ENCODE measurements at regions not wholly inside any gene's neighbourhood (a gene's known extent, or its start where the extent isn't known, plus 50 kb on each side); places are given as distances from the start of the nearest gene placed in this dataset.

GRCh38 chr5:5649641-5650040 lies 227.2 kb downstream of the ICE1 start:
- H3K4me3 ChIP-seq (ENCODE audit: low read depth, low read length), result no peak overlapping the region
- TF ChIP-seq CTCF (IDR thresholded peaks at IDR 0.05; ENCODE audit: control insufficient read depth, extremely low read depth, insufficient read depth), result no peak
- DNase-seq (ENCODE audit: low read depth), result no peak

DNA sequence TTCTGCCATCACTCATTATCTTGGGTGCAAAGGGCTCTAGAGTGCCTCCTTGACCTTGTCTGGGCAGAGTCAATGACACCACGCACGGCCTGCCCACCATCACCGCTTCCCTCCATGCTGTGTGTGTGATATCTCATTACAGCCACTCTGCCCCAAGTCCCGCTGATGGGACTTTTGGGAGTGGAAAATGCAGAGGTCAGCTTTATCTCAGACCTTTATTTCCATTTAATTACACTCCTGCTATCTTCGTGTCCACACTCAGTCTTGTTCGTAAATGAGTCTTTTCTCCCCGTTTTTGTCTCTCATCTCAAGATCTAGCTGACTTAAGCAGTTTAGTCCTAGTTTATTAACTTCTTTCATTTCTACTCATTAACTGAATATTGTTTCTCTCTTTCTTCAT lies 226.2 kb downstream of the ICE1 start:
- no peak for DNase-seq (ENCODE audit: low read depth)
- H3K4me3 ChIP-seq (ENCODE audit: low read depth, low read length), result no peak overlapping the region
- no peak for TF ChIP-seq CTCF (IDR thresholded peaks at IDR 0.05; ENCODE audit: control insufficient read depth, extremely low read depth, insufficient read depth)

GRCh38 chr5:5645891-5646290 lies 223.4 kb downstream of the ICE1 start:
- no peak overlapping the region for H3K4me3 ChIP-seq (ENCODE audit: low read depth, low read length)
- TF ChIP-seq CTCF (IDR thresholded peaks at IDR 0.05; ENCODE audit: control insufficient read depth, extremely low read depth, insufficient read depth), result no peak
- no peak for DNase-seq (ENCODE audit: low read depth)

GRCh38 chr5:5645198-5645597 lies 222.7 kb downstream of the ICE1 start:
- no peak for TF ChIP-seq CTCF (IDR thresholded peaks at IDR 0.05; ENCODE audit: control insufficient read depth, extremely low read depth, insufficient read depth)
- DNase-seq (ENCODE audit: low read depth), result no peak
- H3K4me3 ChIP-seq (ENCODE audit: low read depth, low read length), result no peak overlapping the region

GRCh38 chr5:5644249-5644648 lies 221.8 kb downstream of the ICE1 start:
- no peak overlapping the region for H3K4me3 ChIP-seq (ENCODE audit: low read depth, low read length)
- no peak for TF ChIP-seq CTCF (IDR thresholded peaks at IDR 0.05; ENCODE audit: control insufficient read depth, extremely low read depth, insufficient read depth)
- DNase-seq (ENCODE audit: low read depth), result no peak

DNA sequence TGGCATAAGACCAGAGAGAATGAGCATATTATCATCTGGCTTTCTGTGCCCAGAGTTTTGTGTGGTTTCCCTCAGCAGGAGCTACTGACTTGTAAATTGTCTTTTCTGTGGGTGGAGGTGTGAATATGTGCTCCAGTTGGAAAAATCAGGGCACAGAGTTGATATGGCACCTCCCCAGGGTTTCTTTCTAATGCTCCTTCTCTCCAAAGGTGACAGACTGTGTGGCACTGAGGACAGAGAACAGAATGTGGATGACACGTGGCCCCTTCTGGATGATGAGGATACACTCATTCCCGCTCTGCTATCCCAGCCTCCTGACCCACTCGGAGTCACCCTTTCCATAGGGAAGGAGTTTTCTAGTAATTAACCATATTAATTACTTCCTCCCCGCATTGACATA lies 221.0 kb downstream of the ICE1 start:
- no peak for DNase-seq (ENCODE audit: low read depth)
- no peak for TF ChIP-seq CTCF (IDR thresholded peaks at IDR 0.05; ENCODE audit: control insufficient read depth, extremely low read depth, insufficient read depth)
- no peak overlapping the region for H3K4me3 ChIP-seq (ENCODE audit: low read depth, low read length)

DNA sequence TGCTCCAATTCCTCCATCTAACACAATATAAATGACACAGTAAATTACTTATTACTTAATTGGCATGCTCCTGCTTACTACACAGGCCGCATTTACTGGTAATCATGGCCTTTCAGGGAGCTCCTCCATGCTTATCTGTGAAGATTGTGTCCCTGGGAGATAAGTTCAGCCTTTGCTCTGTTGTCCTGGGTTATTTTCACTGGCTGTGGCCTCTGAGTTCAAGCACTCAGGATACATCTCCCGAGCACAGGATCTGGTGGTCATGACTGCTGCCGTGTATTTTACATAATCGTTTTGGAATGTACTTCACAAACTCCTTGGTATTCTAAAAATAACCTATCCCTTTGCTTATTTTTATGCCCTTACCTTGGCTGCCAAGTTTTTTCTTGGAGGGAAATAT lies 215.7 kb downstream of the ICE1 start:
- TF ChIP-seq CTCF (IDR thresholded peaks at IDR 0.05; ENCODE audit: control insufficient read depth, extremely low read depth, insufficient read depth), result no peak
- no peak for DNase-seq (ENCODE audit: low read depth)
- no peak overlapping the region for H3K4me3 ChIP-seq (ENCODE audit: low read depth, low read length)
